ENCODE measurements at regions not wholly inside any gene's neighbourhood (a gene's known extent, or its start where the extent isn't known, plus 50 kb on each side); places are given as distances from the start of the nearest gene placed in this dataset.
A peak's percentile ranks its signal among the peaks of the same experiment; 100 is the strongest.

- no peak for DNase-seq
Measured at GRCh38 chr1:212528501-212528900, 80.1 kb upstream of the ATF3 start.

- no peak for DNase-seq
Measured at GRCh38 chr1:212529211-212529741, 79.3 kb upstream of the ATF3 start.

GRCh38 chr1:212531267-212531666, 77.3 kb upstream of the ATF3 start:
- DNase-seq = no peak

DNA sequence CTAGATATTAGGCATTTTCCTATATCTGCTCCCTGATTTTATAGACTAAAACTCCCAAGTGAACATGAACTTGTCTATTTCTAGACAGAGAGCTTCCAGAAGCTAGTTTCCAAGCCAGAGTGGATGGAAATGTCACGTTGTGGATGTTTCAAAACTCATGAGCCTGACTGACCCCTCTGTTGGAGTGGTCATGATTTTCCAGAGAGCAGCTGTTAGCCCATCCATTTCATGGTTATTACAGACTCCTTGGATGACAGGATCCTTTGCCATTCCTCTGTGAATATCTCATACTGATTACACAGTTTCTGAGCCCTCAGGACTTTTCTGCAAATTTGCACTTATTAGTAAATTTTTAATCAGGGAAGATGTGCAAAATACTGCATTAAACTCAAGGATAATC, 76.8 kb upstream of the ATF3 start:
- DNase-seq = no peak

DNA sequence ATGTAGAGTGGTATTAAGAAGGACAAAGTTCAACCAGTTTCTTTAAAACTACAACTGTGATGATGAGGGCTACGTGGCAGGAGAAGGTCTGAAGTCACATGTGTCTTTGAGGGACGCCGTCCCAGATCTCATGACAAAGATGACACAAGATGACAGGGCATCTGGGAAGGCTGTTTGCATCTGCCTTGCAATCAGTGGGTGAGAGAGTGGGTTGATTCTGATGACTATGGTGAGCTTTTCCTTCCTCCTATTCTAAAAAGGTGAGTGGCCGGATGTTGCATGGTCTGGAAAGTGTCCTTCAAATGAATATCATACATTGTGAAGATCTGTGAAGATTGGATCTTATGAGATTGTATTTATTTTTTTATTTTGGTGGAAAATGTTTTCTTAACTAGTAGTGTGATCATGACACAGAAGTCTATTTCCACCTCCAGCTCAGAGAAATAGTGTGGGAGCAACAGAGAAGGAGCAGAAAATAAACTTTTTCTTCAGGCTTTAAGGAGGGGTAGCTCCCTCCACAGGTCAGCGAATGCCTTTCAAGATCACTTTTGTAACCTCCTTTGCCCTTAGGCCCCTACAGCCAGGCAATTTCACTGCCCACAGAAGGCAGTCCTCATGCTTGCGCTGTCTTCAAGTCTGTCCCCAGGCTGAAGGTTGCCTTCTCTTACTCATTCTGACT, 76.0 kb upstream of the ATF3 start:
- DNase-seq = no peak

GRCh38 chr1:212533148-212533517, 75.4 kb upstream of the ATF3 start:
- DNase-seq = no peak

DNA sequence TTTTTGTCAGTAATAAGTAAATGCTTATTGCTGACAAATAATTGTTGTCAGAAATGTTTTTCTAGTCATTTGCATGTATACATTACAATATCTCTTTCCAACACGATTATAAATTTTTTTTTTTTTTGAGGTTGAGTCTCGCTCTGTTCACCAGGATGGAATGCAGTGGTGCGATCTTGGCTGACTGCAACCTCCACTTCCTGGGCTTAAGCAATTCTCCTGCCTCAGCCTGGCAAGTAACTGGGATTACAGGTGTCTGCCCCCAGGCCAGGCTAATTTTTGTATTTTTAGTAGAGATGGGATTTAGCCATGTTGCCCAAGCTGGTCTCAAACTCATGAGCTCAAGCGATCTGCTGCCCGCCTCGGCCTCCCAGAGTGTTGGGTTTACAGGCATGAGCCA, 72.0 kb upstream of the ATF3 start:
- DNase-seq = no peak

GRCh38 chr1:212537610-212538009, 71.0 kb upstream of the ATF3 start:
- DNase-seq = no peak

DNA sequence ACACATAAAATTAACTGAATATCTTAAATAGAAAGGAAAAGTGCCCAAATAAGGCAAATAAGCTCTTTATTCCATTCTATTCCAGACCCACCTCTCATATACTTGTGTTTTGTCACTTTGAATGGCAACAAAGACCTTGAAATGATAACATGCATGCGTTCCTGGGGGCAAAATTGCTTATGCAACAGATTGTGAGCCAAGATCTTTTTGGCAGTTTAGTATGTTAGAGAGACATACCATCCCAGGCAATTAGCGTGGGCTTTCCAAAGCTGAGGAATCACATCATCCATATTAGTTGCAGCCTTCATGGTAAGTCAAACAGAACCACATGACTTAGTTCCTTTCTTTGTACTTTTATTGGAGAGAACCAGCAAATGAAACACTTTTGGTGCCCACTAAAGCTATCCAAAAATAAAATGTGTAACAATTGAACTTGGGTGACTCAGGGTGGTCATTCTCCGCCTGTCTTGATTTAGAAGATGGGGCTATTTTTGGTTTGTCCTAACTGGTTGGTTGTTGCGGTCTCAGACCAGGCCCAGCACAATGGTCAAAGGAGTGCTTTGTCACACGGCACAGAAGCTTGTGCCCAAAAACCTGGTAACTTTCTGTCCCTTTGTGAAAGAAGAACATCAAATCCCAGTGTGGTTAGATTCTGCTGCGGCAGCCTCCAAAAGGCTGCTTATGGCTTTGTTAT, 68.7 kb upstream of the ATF3 start:
- DNase-seq = no peak

- DNase-seq = peak; percentile 27
Measured at GRCh38 chr1:212542761-212543187, 65.8 kb upstream of the ATF3 start.

DNA sequence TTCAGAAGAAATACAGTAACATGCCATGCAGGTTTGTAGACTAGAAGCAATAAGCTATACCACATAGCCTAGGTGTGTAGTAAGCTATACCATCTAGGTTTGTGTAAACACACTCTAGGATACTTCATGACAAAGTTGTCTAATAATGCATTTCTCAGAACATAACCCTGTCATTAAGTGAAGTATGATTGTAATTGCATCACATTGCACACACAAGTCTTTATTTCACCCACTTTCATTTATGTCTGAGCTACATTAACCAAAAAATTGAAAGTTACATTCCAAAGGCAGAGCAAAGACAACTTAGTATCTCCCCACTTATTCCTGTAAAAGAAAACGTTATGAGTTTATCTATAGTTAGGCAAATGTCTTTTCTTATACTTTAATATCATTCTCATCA, 64.5 kb upstream of the ATF3 start:
- DNase-seq = no peak

DNA sequence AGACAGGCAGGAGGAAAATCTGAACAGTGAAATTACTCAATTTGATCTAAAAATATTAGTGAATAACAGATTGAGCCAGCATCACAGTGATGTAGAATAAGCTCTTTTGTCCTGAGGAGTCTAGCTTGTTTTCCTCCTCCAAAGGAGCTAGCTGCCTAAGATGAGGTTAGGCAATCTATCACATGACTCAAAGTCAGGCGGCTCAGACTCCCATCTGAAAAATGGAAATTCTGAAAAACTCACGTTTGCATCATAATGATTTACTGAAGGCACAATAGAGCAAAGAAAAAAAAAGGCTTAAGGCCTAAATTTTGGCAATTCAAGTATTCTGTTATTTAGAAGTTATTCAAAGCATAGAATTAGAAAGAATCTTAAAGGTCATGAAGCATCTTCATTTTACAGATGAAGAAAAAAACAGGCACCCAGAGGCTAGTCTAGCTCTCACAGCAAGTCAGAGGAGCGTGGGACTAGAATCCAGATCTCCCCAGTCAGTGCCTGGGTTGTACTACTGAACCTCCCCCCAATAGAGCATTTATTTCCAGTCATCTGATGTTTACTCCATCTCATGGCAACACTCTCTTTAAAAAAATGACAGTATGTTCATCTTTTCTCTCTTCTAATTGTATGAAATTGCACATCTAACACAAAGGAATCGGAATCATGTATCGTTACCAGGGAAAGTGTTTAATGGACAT, 62.5 kb upstream of the ATF3 start:
- peak; percentile 47 for DNase-seq

- DNase-seq = no peak
Measured at GRCh38 chr1:212549503-212550017, 59.0 kb upstream of the ATF3 start.

DNA sequence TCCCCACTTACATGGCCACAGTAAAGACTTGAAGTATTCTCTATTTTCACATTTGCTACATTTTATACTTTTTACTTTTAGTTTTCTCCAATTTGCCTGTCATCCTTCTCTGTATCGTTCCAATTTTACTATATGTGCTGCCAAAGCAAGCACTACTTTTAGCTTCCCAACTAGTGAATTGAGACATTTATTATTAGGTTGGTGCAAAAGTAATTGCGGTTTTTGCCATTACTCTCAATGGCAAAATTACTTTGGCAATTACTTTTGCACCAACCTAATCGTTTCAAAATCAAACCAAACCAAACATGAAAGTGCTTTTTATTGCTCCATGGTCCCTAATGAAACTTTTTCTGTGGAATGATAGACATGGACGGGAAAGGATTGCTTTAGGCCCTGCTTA, 56.6 kb upstream of the ATF3 start:
- no peak for DNase-seq

DNA sequence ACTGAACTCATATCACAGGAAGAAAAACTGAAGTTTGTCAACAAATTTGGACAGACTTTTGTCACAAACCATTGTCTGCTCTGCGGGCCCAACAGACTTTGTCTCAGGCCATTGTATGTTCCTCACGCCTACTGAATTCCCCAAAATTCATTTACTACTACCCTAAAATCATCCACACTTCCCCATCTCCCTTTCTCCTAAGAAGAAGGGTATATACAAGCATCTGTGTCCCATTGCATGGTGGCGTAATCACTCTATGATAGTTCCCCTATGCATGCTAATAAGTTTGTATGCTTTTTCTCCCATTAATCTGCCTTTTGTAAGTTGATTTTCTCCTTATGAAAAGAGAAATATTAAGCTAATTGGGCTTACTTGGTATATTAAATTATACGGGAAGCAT, 54.9 kb upstream of the ATF3 start:
- no peak for DNase-seq

- no peak for DNase-seq
Measured at GRCh38 chr1:212554401-212554800, 54.2 kb upstream of the ATF3 start.

DNA sequence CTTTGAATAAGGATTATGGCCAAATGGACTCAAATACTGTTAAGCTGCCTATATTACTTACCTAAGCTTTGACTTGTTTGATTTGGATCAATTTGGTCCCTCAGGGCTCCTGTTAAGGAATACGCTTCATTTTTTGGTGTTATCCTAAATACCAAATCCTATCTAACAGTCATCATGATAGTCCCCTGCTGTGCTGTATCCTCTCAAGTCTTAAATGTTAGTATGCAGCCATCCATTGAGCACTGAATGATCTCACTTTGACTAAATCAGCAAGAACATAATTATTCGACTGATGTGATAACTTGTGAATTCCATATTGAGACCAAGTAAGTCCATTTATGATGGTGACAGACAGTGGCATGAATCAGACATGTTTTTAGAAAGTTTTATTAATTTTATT, 53.1 kb upstream of the ATF3 start:
- DNase-seq = no peak

DNA sequence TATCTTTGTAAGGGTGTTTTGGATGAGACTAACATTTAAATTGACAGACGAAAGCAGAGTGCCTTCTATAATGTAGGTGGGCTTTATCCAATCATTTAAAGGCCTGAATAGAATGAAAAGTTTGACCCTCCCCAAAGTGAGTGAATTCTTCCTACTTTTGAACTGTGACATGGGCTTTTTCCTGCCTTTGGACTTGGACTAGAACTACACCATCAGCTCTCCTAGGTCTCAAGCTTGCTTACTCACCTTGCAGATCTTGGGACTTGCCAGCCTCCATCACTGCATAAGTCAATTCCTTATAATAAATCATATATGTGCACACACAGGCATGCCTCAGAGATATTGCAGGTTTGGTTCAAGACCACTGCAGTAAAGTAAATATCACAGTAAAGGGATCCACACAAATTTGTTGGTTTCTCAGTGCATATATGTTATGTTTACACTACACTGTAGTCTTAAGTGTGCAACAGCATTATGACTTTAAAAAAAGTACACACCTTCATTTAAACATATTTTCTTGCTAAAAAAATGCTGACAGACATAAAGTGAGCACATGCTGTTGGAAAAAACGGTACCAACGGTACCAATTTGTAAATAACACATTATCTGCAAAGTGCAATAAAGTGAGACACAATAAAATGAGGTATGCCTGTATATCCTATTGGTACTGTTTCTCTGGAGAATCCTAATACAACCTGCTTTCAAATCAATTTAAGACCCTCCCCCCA, 51.6 kb upstream of the ATF3 start:
- DNase-seq = no peak

DNA sequence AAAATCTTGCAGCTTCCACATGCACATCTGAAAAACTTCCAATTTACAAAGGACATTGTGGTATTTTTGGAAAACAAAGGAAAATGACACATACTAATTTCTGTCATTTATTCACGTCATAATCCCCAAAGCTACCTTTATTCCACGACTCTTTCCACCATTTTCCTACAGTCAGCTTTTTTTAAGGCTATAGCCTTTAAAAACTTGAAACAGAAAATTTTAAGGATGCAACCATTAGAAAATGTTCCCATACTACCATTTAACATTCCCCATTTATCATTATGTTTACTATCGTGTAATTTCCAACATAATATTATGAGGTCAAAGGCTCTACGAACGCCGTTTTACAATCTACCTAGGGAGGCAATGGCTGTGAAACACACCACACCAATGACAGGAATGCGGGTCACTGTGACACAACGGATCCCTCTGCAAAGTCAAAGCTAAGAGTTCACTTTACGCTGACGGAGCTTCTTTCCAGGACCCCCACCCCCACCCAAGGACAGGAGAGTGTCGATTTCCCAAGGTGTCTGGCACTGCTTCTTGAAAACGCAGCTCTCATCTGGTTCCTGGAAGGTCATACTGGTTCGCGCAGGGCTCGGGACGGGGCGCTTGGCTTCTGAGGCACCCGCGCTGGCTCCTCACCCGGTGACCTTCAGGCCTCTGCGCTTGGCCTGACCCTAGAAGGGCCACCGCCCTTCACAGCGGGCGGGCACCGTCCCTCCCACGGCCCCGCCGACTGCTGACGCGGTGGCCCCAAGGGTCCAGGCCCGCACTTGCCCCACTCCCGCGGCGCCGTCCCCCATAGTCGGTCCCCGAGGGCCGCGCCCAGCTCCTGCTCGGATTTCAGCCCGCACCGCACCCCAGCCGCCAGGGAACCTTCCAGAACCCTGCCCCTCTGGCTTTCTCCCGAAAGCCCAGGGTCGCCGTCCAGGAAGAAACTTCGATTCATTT, 50.5 kb upstream of the ATF3 start:
- DNase-seq = peak; percentile 60

DNA sequence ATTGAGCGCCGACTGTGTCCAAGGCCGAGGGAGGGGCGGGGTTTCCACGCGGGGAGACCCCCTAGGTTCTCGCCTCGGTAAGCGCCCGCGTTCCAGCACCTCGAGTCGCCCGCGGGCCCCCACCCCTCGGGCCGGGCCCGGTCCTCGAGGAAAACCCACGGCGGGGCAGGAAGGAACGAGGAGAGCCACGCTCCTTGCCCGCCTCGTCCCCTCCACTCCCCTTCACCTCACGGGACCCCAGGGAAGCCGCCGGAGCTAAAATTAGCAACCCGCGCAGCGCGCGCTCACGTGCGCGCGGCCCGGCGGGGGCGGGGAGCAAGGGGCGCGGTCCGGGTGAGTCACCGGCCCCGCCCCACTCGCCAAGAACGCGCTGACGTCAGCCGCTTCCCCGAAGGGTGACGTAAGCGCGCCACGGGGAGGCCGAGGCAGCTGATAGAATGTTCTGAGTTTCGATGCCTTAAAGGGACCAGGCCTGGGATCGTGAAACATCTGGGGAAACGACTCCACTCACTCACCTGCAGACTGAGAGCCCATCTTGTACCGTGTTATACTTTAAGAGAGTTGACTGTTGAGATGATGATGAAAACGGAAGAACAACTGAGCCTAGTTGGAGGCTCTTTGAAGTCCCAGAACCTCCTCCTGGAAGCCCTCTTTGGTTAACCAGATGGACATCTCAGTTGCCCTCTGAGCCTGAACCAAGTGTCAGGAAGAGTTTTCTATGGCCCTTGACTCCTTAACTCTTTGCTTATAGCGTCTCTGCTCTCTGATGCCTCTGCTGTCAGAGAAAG, 49.7 kb upstream of the ATF3 start:
- peak; percentile 95 for DNase-seq

Measured in CD4-positive, alpha-beta T cell treated with Interleukin-15 for 1 hour (primary cell).